Neural cell (in vitro differentiated cells): ENCODE measurements at regions not wholly inside any gene's neighbourhood (a gene's known extent, or its start where the extent isn't known, plus 50 kb on each side); places are given as distances from the start of the nearest gene placed in this dataset.

ENCODE experiments used
- CTCF ChIP-seq: fragments of 450-650 bp; IDR thresholded peaks from 2 replicates; pipeline ENCODE4 v1.5.1; 2014; ENCODE audit warnings: antibody characterized with exemption, mild to moderate bottlenecking, moderate library complexity; ENCODE audit not compliant: poor library complexity, severe bottlenecking
- EZH2 ChIP-seq: fragments of 200-600, 300-800 bp; shearing (Covaris generic), sonication (generic); IDR thresholded peaks from 2 replicates; pipeline ENCODE4 v1.6.1; 2014; ENCODE audit warnings: antibody characterized with exemption, low read length, borderline replicate concordance, mild to moderate bottlenecking; ENCODE audit not compliant: insufficient read depth, poor library complexity, severe bottlenecking
- MXI1 ChIP-seq: fragments of 450-650 bp; conservative IDR thresholded peaks from 2 replicates; pipeline ENCODE4 v1.6.1; 2014; ENCODE audit warnings: antibody characterized with exemption, mild to moderate bottlenecking; ENCODE audit not compliant: poor library complexity, severe bottlenecking
- POLR2AphosphoS5 ChIP-seq: IDR thresholded peaks from 2 replicates; pipeline ENCODE4 v1.6.1; 2012
- REST ChIP-seq: IDR thresholded peaks from 2 replicates; pipeline ENCODE4 v1.6.1; 2012; ENCODE audit warnings: borderline replicate concordance
- TAF1 ChIP-seq: IDR thresholded peaks from 2 replicates; pipeline ENCODE4 v1.6.1; 2012; ENCODE audit warnings: low read depth

- TF ChIP-seq MXI1 (no peak), POLR2AphosphoS5 (no peak), CTCF (no peak), TAF1 (no peak), EZH2 (no peak), REST (peak; percentile 37)
Observed at GRCh38 chr18:40672590-40672989, 1282.4 kb upstream of the PIK3C3 start.
